K562 (cell line): ENCODE measurements at regions not wholly inside any gene's neighbourhood (a gene's known extent, or its start where the extent isn't known, plus 50 kb on each side); places are given as distances from the start of the nearest gene placed in this dataset.

Source experiments
- ATAC-seq: fragments of 200-7000 bp; cut with Tn5 transposase; 3 replicates; pipeline ENCODE4 v1.9.1; 2020; ENCODE audit warnings: moderate library complexity
- BruUV-seq: library from RNA; stranded (reverse); fragments of 400-500 nt; replicated peaks from 2 replicates; lab custom pipeline; 2021; lab: Mats Ljungman, UMichigan
- CTCF ChIA-PET: fragments of 300-600 bp; formaldehyde crosslinking; extraction: SDS; loops from one replicate; lab custom pipeline; 2021; ENCODE audit warnings: low intra/inter-chr PET ratio; lab: Yijun Ruan, JAX
- POLR2A ChIA-PET: fragments of 300-600, 350-650 bp; sonication (Branson Sonifier 250); formaldehyde crosslinking; extraction: SDS; loops from one replicate; lab custom pipeline; 2021; ENCODE audit warnings: antibody characterized with exemption, inconsistent platforms; lab: Yijun Ruan, JAX
- DNase-seq, 4 experiments: peaks; one replicate each; pipeline versions ENCODE4 v3.0.0 to v3.0.0-alpha.2; 2011 to 2018; ENCODE audit warnings: low spot score in 3 of 4, mixed read lengths in 3 of 4; ENCODE audit errors: extremely low read depth in 1 of 4
- FAIRE-seq: peaks from 2 replicates; lab custom pipeline; 2011; peaks lifted over from hg19 to GRCh38; lab: Jason Lieb, UNC
- H2AFZ ChIP-seq: 2 replicates; pipeline ENCODE4 v1.6.0; 2011; ENCODE audit warnings: low read depth, low read length, control low read depth, inconsistent platforms
- H3K27ac ChIP-seq: fragments of 200-600 bp; 3 replicates; pipeline ENCODE4 v1.8.0; 2011; ENCODE audit warnings: low read depth, mild to moderate bottlenecking, control low read depth, inconsistent platforms, low read length, moderate library complexity, mixed read lengths; ENCODE audit errors: extremely low read depth
- H3K27me3 ChIP-seq, 2 experiments: fragments of 300-600 bp in 1 of 2; 2 replicates in 1 of 2; 3 replicates in 1 of 2; pipeline versions ENCODE4 v1.6.0 to v1.8.0; 2011; ENCODE audit warnings: inconsistent platforms in 2 of 2, low read length in 2 of 2, mild to moderate bottlenecking in 1 of 2, mixed read lengths in 1 of 2, moderate library complexity in 1 of 2; ENCODE audit not compliant: control insufficient read depth in 2 of 2, insufficient read depth in 2 of 2
- H3K36me3 ChIP-seq: fragments of 300-600 bp; 3 replicates; pipeline ENCODE4 v1.8.0; 2011; ENCODE audit warnings: mild to moderate bottlenecking, low read length, inconsistent platforms; ENCODE audit not compliant: control insufficient read depth, insufficient read depth
- H3K4me1 ChIP-seq, 2 experiments: fragments of 200-600 bp in 1 of 2; replicated peaks in 1 of 2; 2 replicates in 1 of 2; 3 replicates in 1 of 2; pipeline versions ENCODE4 v1.5.1 to v1.8.0; 2011; ENCODE audit warnings: inconsistent platforms in 2 of 2, low read length in 2 of 2, mild to moderate bottlenecking in 1 of 2, mixed read lengths in 1 of 2, moderate library complexity in 1 of 2; ENCODE audit not compliant: control insufficient read depth in 2 of 2, insufficient read depth in 2 of 2
- H3K4me2 ChIP-seq: 2 replicates; pipeline ENCODE4 v1.6.1; 2011; ENCODE audit warnings: low read length, control low read depth, inconsistent platforms, mixed read lengths; ENCODE audit not compliant: insufficient read depth
- H3K4me3 ChIP-seq: fragments of 200-600 bp; sonication (generic), shearing (Covaris generic); 2 replicates; pipeline ENCODE4 v1.5.1; 2016; ENCODE audit warnings: control low read depth, inconsistent platforms
- H3K79me2 ChIP-seq: fragments of 200-600 bp; 3 replicates; pipeline ENCODE4 v1.8.0; 2011; ENCODE audit warnings: low read length, inconsistent platforms; ENCODE audit not compliant: control insufficient read depth, insufficient read depth
- H3K9ac ChIP-seq, 2 experiments: 2 replicates each; pipeline versions ENCODE4 v1.6.0 to v1.6.1; 2011; ENCODE audit warnings: low read depth in 2 of 2, low read length in 2 of 2, control low read depth in 1 of 2, inconsistent platforms in 1 of 2, mild to moderate bottlenecking in 1 of 2, mixed read lengths in 1 of 2; ENCODE audit not compliant: insufficient read depth in 1 of 2
- H3K9me1 ChIP-seq: one replicate; pipeline ENCODE4 v1.6.0; 2011; ENCODE audit warnings: inconsistent platforms, mild to moderate bottlenecking, low read length, moderate library complexity; ENCODE audit not compliant: control insufficient read depth, insufficient read depth
- H3K9me3 ChIP-seq: replicated peaks from 2 replicates; pipeline ENCODE4 v1.5.1; 2011; ENCODE audit warnings: low read depth, low read length, inconsistent platforms; ENCODE audit not compliant: control insufficient read depth, insufficient read depth
- H4K20me1 ChIP-seq: replicated peaks from 2 replicates; pipeline ENCODE4 v1.6.1; 2011; ENCODE audit warnings: low read length, inconsistent platforms, mixed read lengths; ENCODE audit not compliant: control insufficient read depth, insufficient read depth
- LARP7 ChIP-seq: fragments of 450-650 bp; IDR thresholded peaks from 2 replicates; pipeline ENCODE4 v1.6.1; 2016
- NKRF ChIP-seq: fragments of 450-650 bp; IDR thresholded peaks from 2 replicates; pipeline ENCODE4 v1.6.1; 2016; ENCODE audit warnings: borderline replicate concordance
- WGBS: fragments of 100-300 bp; shearing (Covaris generic); methylation state at CpG from one replicate; pipeline ENCODE4 v1.1.6; 2016; ENCODE audit warnings: low coverage, mixed read lengths; ENCODE audit not compliant: insufficient coverage; ENCODE audit errors: missing lambda C conversion rate; 5-methylcytosine and 5-hydroxymethylcytosine counted together
- in situ Hi-C: fragments of 300-500 bp; cut with MboI; formaldehyde crosslinking; loops from 4 replicates; pipeline ENCODE4 v1.15.0; 2018; ENCODE audit warnings: inconsistent platforms, mixed read lengths
- intact Hi-C: fragments of 100-400 bp; cut with micrococcal nuclease; formaldehyde crosslinking; loops from 2 replicates; pipeline ENCODE4 v1.14.2; 2022
- TF ChIP-seq, protein P1 (sequence below): fragments of 450-650 bp; formaldehyde crosslinking; IDR thresholded peaks from 2 replicates; pipeline ENCODE4 v1.4.0; 2020; ENCODE audit warnings: mild to moderate bottlenecking, mixed read lengths

GRCh38 chr5:128645581-128645980 lies 107.5 kb upstream of the FBN2 start:
- POLR2A ChIA-PET: no interaction called here
- no peak for TF ChIP-seq LARP7
- no peak for TF ChIP-seq NKRF
- TF ChIP-seq, protein P1, sequence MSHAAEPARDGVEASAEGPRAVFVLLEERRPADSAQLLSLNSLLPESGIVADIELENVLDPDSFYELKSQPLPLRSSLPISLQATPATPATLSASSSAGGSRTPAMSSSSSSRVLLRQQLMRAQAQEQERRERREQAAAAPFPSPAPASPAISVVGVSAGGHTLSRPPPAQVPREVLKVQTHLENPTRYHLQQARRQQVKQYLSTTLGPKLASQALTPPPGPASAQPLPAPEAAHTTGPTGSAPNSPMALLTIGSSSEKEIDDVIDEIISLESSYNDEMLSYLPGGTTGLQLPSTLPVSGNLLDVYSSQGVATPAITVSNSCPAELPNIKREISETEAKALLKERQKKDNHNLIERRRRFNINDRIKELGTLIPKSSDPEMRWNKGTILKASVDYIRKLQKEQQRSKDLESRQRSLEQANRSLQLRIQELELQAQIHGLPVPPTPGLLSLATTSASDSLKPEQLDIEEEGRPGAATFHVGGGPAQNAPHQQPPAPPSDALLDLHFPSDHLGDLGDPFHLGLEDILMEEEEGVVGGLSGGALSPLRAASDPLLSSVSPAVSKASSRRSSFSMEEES (CRISPR knock-in tag): no peak

More at GRCh38 chr5:128645581-128645980, 107.5 kb upstream of the FBN2 start:
- DNase-seq (no peak), FAIRE-seq (no peak), ATAC-seq (no peak)
- intact Hi-C loops: no loop called here
- Histone ChIP-seq H3K27ac (no peak overlapping the region), H4K20me1 (no peaks in the 10 kb centered on the region), H3K27me3 (no peaks in the 10 kb centered on the region), H2AFZ (no peak overlapping the region), H3K9me1 (no peaks in the 10 kb centered on the region), H3K9ac (no peak overlapping the region), H3K9me3 (no peaks in the 10 kb centered on the region), H3K79me2 (no peaks in the 10 kb centered on the region), H3K4me3 (no peak overlapping the region), H3K4me1 (no peaks in the 10 kb centered on the region), H3K36me3 (no peaks in the 10 kb centered on the region), H3K4me2 (no peak overlapping the region)
- in situ Hi-C loops: no loop called here
- no TSS peak for BruUV-seq
- CTCF ChIA-PET: no interaction called here
- WGBS: 0% methylated on average over 1 of the region's 1 CpG
